Common myeloid progenitor, CD34-positive (primary cell): ENCODE measurements at regions not wholly inside any gene's neighbourhood (a gene's known extent, or its start where the extent isn't known, plus 50 kb on each side); places are given as distances from the start of the nearest gene placed in this dataset.

Experiments
- CTCF ChIA-PET: fragments of 350-600 bp; sonication (Branson Sonifier 250); formaldehyde crosslinking; loops from one replicate; lab custom pipeline; 2021; ENCODE audit warnings: antibody characterized with exemption; lab: Charles Lee
- POLR2A ChIA-PET: fragments of 350-600 bp; sonication (Branson Sonifier 250); formaldehyde crosslinking; loops from one replicate; lab custom pipeline; 2021; ENCODE audit warnings: antibody characterized with exemption; lab: Charles Lee
- DNase-seq, 3 donors: peaks; one replicate each; pipeline versions ENCODE4 v3.0.0 to v3.0.0-alpha.2; 2013
- H3K27ac ChIP-seq, 2 experiments: 1 replicate in 1 of 2; 2 replicates in 1 of 2; pipeline ENCODE4 v1.7.0; 2013; ENCODE audit warnings: inconsistent platforms in 2 of 2, low read length in 2 of 2, mild to moderate bottlenecking in 2 of 2, low read depth in 1 of 2, moderate library complexity in 1 of 2; ENCODE audit not compliant: severe bottlenecking in 2 of 2, insufficient read depth in 1 of 2, poor library complexity in 1 of 2
- H3K27me3 ChIP-seq, 5 experiments: replicated peaks in 2 of 5; 1 replicate in 3 of 5; 2 replicates in 2 of 5; pipeline versions ENCODE4 v1.6.1 to v1.7.0; 2013; ENCODE audit warnings: low read length in 4 of 5, mild to moderate bottlenecking in 2 of 5, moderate library complexity in 2 of 5, inconsistent platforms in 1 of 5; ENCODE audit not compliant: insufficient read depth in 5 of 5, control insufficient read depth in 4 of 5
- H3K36me3 ChIP-seq, 4 experiments: 1 replicate in 2 of 4; 2 replicates in 2 of 4; pipeline versions ENCODE4 v1.6.1 to v1.7.0; 2013; ENCODE audit warnings: low read length in 3 of 4, control low read depth in 1 of 4, mild to moderate bottlenecking in 1 of 4; ENCODE audit not compliant: control insufficient read depth in 4 of 4, insufficient read depth in 4 of 4
- H3K4me1 ChIP-seq, 4 experiments: 1 replicate in 3 of 4; 2 replicates in 1 of 4; pipeline versions ENCODE4 v1.6.1 to v1.7.1; 2013; ENCODE audit warnings: low read length in 3 of 4, mild to moderate bottlenecking in 3 of 4, control low read depth in 1 of 4, inconsistent platforms in 1 of 4, moderate library complexity in 1 of 4; ENCODE audit not compliant: control insufficient read depth in 4 of 4, insufficient read depth in 4 of 4; ENCODE audit errors: control extremely low read depth in 1 of 4
- H3K4me3 ChIP-seq, 7 experiments: 1 replicate in 4 of 7; 2 replicates in 3 of 7; pipeline versions ENCODE4 v1.5.1 to v1.7.0; 2013; ENCODE audit warnings: mild to moderate bottlenecking in 7 of 7, low read length in 6 of 7, moderate library complexity in 6 of 7, inconsistent platforms in 2 of 7, low read depth in 2 of 7, control low read depth in 1 of 7; ENCODE audit not compliant: insufficient read depth in 4 of 7, control insufficient read depth in 1 of 7; ENCODE audit errors: extremely low read depth in 1 of 7
- H3K9me3 ChIP-seq, 5 experiments: 1 replicate in 4 of 5; 2 replicates in 1 of 5; pipeline versions ENCODE4 v1.6.1 to v1.7.1; 2013; ENCODE audit warnings: low read length in 4 of 5, mild to moderate bottlenecking in 2 of 5, inconsistent platforms in 1 of 5, low read depth in 1 of 5, moderate library complexity in 1 of 5; ENCODE audit not compliant: control insufficient read depth in 4 of 5, insufficient read depth in 2 of 5; ENCODE audit errors: control extremely low read depth in 1 of 5
- WGBS: methylation state at CpG from one replicate; pipeline ENCODE4 v1.1.5; 2013; ENCODE audit not compliant: insufficient coverage; 5-methylcytosine and 5-hydroxymethylcytosine counted together

DNA sequence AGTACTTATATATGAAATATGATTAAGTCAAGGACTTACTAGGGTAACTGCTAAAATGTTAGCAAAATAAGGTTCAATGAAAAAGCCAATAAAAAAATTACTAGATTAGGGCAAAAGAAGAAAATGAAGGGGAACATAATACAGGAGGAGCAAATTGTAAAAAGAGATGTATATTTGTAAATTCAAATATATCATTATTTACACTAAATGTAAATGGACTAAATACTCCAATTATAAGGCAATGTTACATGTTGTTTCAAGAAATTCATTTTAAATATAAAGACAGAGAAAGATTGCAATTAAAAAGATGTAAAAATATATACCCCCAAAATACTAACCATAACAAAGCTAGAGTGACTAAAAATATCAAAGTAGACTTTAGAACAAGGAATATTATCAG, 134.1 kb downstream of the EFHB start:
- Histone ChIP-seq H3K4me3 (no peak overlapping the region), H3K36me3 (no peaks in the 10 kb centered on the region), H3K9me3 (peaks cover 0 to 29% (median 10%) of the 10 kb centered on the region in 5 experiments), H3K27ac (no peak overlapping the region), H3K27me3 (peaks cover 0 to 1% (median 0%) of the 10 kb centered on the region in 5 experiments), H3K4me1 (no peaks in the 10 kb centered on the region)
- CTCF ChIA-PET = no interaction called here
- no peak for DNase-seq
- POLR2A ChIA-PET = no interaction called here

DNA sequence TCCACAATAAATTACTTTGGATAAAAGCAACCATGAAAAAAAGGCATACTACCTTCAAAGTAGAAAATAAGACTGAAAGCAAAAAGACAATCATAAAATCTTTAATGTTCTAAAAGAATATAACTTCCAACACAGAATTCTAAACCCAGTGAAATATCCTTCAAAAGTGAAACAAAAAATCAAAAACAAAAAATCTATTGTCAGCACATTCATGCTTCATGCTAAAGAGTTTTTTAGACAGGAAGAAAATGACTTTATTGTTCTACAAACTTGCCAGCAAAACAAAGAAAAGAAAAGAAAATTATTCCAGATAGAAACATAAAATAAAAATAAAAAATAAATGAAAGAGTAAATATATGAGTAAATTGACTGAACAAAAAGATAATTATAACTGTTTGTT, 134.9 kb downstream of the EFHB start:
- CTCF ChIA-PET = no interaction called here
- no peaks in the 10 kb centered on the region for H3K4me1 ChIP-seq
- peaks cover 0 to 25% (median 8%) of the 10 kb centered on the region in 5 experiments for H3K9me3 ChIP-seq
- no peak overlapping the region for H3K4me3 ChIP-seq
- no peak overlapping the region for H3K27ac ChIP-seq
- no peak for DNase-seq
- H3K27me3 ChIP-seq = peaks cover 0 to 1% (median 0%) of the 10 kb centered on the region in 5 experiments
- H3K36me3 ChIP-seq = no peaks in the 10 kb centered on the region
- POLR2A ChIA-PET = no interaction called here

DNA sequence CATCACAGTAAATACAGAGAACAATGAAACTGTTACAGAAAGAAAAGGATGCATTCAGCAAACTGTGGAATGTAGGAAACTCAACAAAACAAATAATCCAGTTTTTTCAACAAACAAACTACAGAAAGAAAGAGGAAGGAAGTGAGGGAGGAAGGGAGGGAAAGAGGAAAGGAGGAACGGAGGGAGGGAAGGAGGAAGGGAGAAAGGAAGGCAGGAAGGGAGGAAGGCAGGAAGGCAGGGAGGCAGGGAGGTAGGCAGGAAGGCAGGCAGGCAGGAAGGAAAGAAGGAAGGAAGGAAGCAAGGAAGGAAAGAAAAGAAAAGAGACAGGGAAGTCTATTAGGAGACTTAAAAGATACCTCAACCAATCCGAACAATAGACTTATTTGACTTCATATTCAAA, 135.7 kb downstream of the EFHB start:
- H3K9me3 ChIP-seq = peaks cover 0 to 17% (median 4%) of the 10 kb centered on the region in 5 experiments
- DNase-seq = no peak
- ChIA-PET CTCF (interaction anchor here (1.0 kb wide), 1 partner anchor 12 kb away, joined by 3 read pairs; no protein-coding TSS in a partner anchor), POLR2A (no interaction called here)
- no peak overlapping the region for H3K27ac ChIP-seq
- H3K36me3 ChIP-seq = no peaks in the 10 kb centered on the region
- peaks cover 0 to 1% (median 0%) of the 10 kb centered on the region in 5 experiments for H3K27me3 ChIP-seq
- 41% methylated on average over 1 of the region's 2 CpGs for WGBS
- no peaks in the 10 kb centered on the region for H3K4me1 ChIP-seq
- no peak overlapping the region for H3K4me3 ChIP-seq

DNA sequence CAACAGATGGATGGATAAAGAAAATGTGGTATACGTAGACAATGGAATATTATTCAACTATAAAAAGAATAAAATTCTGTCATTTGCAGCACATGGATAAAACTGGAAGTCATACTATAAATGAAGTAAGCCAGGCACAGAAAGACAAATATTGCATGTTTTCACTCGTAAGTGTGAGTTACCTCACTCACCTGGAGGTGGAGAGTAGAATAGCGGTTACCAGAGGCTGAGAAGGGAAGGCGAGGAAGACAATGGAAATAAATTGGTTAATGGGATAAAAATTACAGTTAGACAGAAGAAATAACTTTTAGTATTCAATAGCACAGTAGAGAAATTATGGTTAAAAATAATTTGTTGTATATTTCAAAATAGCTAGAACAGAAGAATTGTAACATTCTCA, 141.6 kb downstream of the EFHB start:
- Histone ChIP-seq H3K36me3 (no peaks in the 10 kb centered on the region), H3K4me3 (no peak overlapping the region), H3K27ac (no peak overlapping the region), H3K4me1 (no peaks in the 10 kb centered on the region), H3K27me3 (peaks cover 0 to 1% (median 0%) of the 10 kb centered on the region in 5 experiments), H3K9me3 (no peaks in the 10 kb centered on the region)
- POLR2A ChIA-PET = no interaction called here
- 100% methylated on average over 1 of the region's 4 CpGs for WGBS
- no peak for DNase-seq
- CTCF ChIA-PET = no interaction called here

DNA sequence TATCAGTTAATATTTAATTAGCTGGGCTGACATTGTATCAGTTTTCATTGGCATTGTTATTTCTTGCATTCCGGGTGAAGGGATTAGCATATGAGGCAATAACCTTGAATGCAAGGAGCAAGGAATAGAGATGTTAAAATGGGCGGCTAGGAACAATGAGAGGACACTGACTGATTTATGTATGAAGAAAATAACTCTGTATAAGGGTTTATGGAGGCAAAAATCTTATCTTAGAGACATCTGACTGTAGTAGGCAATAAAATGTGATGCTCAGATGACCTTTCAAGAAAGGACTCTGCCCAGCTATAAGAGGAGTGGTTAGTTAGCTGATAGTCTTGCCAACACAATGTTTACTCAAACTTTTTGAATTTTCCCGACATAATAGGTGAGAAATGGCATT, 158.3 kb downstream of the EFHB start:
- ChIA-PET CTCF (no interaction called here), POLR2A (no interaction called here)
- no peaks in the 10 kb centered on the region for H3K27me3 ChIP-seq
- H3K4me3 ChIP-seq = no peak overlapping the region
- H3K27ac ChIP-seq = no peak overlapping the region
- WGBS = 83% methylated on average over 2 of the region's 3 CpGs
- no peaks in the 10 kb centered on the region for H3K9me3 ChIP-seq
- H3K4me1 ChIP-seq = no peaks in the 10 kb centered on the region
- no peaks in the 10 kb centered on the region for H3K36me3 ChIP-seq
- DNase-seq = no peak

- Histone ChIP-seq H3K27me3 (no peaks in the 10 kb centered on the region), H3K36me3 (no peaks in the 10 kb centered on the region), H3K27ac (no peak overlapping the region), H3K4me1 (no peaks in the 10 kb centered on the region), H3K9me3 (no peaks in the 10 kb centered on the region), H3K4me3 (no peak overlapping the region)
- ChIA-PET CTCF (no interaction called here), POLR2A (no interaction called here)
- no CpG with 5 or more reads among the region's 4 CpGs for WGBS
- DNase-seq = no peak
Measured at GRCh38 chr3:19769694-19770093, 164.3 kb downstream of the EFHB start.

DNA sequence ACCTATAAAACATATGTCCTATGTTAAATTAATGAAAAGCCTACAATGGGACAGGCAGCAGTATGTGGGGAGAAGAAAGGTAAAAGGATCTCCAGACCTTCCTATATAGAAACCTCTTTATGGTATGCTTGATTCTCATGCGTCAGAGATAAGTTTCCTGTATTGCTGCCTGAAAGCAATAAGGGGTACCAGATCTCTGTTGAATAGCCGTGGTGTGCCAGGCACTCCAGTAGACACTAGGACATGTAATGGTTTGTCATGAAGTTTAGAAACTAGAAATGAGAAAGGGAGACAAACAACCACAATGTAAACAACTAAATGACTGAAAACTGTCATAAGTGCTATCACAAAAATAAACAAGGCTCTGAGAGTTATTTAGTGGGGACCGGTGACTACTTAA, 168.1 kb downstream of the EFHB start:
- Histone ChIP-seq H3K27ac (no peak overlapping the region), H3K36me3 (no peaks in the 10 kb centered on the region), H3K27me3 (no peaks in the 10 kb centered on the region), H3K9me3 (peaks cover 0 to 3% (median 0%) of the 10 kb centered on the region in 5 experiments), H3K4me1 (no peaks in the 10 kb centered on the region), H3K4me3 (no peak overlapping the region)
- 100% methylated on average over 1 of the region's 3 CpGs for WGBS
- DNase-seq = no peak
- ChIA-PET POLR2A (no interaction called here), CTCF (no interaction called here)
